SKM-1 (cell line): ENCODE measurements at regions not wholly inside any gene's neighbourhood (a gene's known extent, or its start where the extent isn't known, plus 50 kb on each side); places are given as distances from the start of the nearest gene placed in this dataset.
A peak's percentile ranks its signal among the peaks of the same experiment; 100 is the strongest.

Experiments used
- DNase-seq: peaks from one replicate; lab custom pipeline; 2025; ENCODE audit not compliant: unreplicated experiment; lab: John Stamatoyannopoulos, UW

DNA sequence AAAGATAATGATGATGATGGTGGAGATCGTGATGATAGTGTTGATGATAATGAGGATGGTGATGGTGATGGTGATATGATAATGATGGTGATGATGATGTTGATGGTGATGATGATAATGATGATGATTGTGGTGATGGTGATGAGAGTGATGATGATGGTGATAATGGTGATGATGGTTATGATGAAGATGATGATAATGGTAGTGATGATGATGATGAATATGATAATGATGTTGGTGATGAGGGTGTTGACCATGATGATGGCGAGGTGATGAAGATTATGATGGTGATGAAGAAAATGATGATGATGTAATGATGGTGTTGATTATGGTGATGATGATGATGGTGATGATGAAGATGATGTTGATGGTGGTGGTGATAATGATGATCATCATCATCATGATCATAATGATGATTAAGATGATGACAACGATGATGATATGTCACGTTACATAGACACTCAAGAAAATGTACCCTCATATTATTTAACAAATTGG, 1106.4 kb downstream of the NLGN4X start:
- DNase-seq: no peak

DNA sequence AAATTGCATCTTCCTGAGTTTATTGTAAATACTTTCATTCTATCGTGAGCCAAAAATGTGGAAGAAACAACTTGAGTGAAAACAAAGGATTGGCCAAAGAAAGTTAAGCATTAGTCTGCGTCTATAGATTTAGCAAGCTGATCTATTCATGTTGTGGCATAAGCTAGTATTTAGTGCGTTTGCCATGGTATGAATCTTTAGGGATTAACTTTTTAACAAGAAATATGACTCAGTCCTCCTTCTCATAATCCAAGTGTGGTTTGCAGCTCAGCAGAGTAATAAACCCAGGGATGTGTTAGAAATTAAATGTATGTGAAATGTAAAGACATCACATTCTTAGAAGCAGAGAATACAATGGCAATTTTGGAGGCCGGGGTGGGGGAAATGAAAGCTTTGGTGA, 1110.9 kb downstream of the NLGN4X start:
- no peak for DNase-seq

DNA sequence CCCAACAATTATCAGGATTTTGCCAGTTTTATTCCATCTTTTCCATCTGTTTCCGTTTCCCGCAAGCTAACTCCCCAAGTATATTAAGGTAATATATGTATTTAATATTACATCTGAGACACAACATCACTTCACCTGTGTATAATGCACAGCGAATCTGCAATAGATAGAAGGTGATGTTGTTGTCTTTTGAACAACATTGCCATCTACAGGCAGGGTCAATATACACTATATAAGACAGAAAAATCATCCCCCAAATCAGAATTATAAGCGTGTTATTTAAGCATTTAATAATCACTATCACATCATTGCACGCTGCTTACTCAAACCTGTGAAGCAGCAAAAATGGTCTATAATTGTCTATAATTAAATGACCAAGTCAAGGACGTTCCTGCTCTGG, 1115.5 kb downstream of the NLGN4X start:
- DNase-seq: no peak

DNA sequence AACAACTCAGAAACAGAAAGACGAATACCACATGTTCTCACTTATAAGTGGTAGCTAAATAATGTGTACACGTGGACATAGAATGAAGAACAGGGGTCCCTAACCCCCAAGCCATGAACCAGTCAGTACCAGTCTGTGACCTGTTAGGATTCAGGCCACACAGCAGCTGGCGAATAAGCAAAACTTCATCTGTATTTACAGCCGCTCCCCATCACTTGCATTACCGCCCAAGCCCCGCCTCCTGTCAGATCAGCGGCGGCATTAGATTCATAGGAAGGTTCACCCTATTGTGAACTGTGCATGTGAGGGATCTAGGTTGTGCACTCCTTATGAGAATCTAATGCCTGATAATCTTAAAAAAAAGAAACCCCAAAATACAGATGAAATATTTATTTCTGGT, 1128.7 kb downstream of the NLGN4X start:
- no peak for DNase-seq

DNA sequence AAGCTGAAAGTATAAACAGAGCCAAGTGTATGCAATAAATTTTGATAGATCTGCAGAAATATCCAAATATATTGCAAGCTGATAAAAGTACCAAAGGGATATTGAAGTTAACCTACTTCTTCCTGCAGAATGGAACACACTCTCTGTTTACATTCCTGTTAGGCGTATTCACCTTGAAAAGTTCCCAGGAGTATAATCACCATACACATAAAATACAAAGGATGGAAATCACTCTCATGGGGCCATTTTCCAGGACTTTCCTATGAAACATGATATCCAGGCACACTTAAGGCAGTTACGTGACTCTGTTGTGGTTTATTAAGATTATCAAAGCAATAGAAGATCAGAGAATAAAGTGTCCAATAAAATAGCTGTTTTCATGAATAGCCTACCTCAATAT, 1142.3 kb downstream of the NLGN4X start:
- DNase-seq: no peak

DNA sequence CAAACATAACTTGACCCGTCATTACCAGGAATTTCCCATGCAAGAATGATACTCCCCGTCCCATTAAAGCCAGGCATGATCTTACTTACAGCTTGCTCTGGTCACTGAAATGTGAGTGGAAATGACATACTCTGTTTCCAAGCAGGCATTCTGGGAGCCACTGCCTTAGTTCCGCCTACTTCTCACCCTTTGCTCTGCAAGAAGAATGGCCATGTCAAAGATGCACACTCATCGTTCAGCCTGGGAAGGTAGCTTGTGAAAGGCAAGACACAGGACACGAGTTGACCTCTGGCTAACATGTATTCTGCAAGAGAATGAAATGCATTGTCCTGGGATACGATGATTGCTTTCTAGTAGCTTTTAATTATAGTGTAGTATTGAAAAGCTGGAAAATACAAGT, 1144.4 kb downstream of the NLGN4X start:
- DNase-seq: no peak

DNA sequence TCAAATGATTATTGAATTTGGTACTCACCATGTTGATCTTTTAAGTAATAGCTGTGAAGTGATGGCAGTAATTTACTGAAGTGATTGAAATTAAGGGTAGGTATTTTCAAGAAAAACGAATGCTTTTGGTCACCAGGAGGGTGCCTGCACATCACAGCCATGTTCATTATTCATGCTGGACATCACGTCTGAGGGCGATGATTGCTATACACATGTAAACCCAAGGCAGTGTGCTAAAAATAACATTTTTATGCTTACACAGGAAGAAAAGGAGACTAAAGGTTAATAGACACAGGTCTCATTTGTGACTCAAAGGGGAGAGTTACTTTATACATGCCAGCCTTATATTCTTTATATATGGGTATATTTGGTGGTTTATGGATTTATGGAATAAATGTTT, 1146.0 kb downstream of the NLGN4X start:
- DNase-seq: no peak

DNA sequence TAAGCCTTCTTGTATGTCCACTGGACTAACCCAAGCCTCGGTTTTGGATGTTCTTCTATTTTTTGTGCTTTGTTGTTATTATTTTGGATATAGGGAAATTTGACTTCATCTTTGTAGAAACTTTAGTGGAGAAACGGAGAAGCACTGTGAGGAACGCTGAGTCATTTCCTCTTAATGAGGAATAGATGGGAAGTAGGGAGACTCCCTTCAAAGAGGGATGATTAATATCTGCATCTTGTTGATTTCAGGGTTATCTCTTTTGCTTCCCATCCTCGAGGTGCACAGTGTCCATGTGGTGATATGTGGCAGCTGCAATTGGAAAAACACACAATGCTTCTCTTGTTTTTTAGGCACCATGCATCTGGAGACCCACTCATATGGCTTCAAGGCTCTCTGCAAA, 1147.9 kb downstream of the NLGN4X start:
- DNase-seq: no peak

DNA sequence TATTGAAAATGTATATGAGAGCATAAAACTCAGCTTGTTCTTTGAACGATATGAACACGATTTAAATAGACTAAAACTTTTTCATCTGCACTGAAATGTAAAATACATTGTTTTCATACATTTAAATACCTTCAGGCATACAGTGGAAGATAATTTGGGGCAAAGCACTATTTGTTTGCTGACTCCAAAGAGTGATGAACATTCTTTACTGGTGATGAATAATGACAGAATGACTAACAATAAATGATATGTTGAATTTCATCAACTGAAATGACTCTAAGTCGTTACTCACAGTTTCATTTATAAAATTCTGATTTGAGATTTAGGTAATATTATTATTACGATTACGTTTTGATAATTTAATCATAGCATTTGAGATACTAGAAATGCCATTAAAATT, 1160.1 kb downstream of the NLGN4X start:
- DNase-seq: no peak

DNA sequence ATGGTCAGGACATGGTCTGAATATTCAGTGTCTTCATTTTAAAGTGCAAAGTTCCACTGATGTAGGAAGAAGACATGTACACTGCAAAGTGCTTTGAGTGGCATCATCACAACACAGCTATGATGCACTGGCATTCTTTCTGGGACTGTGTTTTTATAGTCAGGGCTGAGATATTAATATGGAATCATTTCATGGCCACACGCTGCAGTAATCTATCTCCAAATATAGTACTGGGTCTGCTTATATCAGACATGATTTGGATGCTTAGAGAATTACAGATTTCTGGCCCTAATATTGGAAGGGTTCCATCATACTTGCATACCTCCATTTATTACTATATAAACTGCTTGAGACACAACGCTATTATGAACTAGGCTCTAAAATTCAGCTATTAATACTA, 1170.9 kb downstream of the NLGN4X start:
- DNase-seq: no peak

DNA sequence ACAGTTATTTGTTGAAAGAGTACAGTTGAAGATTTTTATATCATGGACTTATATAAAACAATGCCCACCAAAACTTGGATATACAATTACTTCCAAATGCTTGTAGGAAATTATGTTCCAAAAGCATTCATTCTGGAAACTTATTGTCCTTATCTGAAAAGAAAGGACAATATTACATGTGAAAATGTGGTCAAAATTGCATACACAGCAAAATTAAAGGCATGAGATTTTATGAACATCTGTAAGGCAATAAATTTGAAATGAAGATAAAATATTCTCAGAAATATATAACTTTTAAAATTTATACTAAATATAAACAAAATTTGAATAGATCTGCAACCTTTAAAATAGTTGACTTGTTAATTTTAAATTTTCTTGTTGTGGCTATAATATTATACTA, 1173.8 kb downstream of the NLGN4X start:
- no peak for DNase-seq

DNA sequence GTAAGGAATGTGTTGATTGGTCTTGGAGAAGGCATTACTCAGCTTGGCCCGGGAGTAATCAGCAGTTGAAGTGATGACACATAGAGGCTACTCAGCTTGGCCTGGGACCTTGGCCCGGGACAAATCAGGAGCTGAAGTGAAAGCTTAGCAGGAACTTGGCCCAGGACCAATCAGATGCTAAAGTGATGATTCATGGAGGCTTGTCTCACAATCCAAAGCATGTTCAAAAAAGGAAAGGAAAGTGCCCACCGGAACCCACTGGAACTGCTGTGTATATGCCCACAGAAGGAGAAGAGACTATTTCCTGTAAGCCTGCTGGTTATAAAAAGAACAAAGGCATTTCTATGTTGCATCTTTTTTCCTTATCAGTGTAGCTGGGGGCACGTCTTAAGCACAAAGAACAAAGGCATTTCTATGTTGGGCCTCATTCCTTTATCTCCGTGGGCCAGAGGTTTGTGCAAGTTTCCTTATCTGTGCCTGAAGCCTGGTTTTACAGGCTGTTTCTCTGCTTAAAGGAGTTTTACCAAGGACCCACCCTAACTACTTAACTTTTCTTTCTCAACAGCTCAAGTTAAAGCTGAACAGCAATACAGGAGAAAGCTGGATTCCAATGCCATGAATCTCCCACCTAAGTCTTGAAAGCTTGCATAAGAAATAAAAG, 1176.7 kb downstream of the NLGN4X start:
- no peak for DNase-seq

DNA sequence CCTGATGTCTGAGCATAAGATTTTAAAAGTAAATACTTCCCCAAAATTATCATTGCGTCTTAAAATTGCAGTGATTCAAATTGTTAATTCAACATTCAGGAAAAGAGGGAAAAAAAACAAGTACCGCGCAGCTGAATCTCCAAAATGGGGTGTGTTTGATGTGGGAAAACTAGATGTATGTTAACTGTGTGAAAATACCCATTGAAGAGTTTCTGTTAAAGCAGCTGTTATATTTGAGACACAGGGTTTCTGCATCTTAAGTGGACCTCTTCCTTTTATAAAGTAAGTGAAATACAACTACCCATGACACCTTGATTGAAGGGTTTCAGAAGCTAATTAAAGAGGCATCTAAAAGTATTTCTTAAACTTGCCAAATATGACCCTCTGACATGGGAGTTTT, 1186.1 kb downstream of the NLGN4X start:
- no peak for DNase-seq

DNA sequence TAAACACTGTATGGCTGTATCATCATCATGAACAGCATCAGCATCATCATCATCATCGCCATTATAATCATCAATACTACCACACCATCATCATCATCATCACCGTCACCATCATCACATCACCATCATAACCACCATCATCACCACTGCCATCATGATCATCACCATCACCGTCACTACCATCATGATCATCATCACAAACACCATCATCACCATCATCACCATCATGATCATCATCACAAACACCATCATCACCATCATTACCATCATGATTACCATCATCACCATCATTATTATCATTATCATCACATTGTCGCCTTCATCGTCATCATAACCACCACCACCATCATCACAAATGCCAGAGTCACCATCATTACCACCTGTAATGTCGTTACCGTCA, 1196.9 kb downstream of the NLGN4X start:
- no peak for DNase-seq

DNA sequence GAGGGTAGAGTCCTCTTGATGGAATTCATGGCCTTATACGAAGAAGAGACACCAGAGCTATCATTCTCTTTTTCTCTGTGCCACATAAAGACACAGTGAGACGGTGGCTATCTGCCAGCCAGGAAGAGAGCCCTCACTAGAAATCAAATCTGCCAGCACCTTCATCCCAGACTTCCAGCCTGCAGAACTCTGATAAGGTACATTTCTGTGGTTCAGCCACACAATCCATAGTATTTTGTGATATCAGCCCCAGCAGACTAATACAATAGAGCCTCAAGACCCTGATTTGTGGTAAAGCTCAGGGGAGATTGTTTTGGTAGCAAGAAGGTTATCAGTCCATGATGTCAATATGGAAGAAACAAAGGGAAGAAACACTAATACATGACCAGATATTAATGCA, 1213.2 kb downstream of the NLGN4X start:
- DNase-seq: no peak

DNA sequence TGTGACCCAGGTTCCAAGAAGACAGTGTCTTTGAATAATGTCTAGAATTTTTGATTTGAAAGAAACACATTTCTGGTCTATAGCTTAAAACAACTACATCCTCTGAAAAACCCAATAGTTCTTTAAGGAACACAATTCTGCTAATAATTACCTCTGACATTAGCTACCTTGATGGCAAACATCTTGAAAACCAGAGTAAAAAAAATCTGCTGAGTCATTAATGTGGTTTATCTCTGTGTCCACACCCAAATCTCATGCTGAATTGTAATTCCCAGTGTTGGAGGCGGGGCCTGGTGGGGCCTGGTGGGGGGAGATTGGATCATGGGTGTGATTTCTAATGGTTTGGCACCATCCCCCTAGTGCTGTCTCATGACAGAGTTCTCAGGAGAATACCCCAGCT, 1233.8 kb downstream of the NLGN4X start:
- no peak for DNase-seq

DNA sequence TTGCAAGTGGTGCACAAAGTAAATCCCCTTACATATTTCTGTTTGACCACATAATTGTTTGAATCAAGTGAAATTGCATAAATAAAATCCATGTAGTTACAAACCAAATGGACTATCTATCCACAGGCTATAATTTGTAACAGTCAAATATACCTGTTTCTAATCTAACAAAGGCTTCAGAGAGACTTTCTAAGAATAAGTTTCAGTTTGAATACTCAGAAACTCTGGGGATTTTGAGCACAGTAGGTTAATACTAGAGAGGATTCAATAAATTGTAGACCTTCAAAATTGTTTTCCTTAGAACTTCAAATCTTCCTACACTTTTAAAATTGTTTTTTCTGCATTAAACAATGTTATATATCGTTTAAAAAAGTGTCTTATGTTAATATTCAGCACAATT, 1250.1 kb downstream of the NLGN4X start:
- DNase-seq: no peak

DNA sequence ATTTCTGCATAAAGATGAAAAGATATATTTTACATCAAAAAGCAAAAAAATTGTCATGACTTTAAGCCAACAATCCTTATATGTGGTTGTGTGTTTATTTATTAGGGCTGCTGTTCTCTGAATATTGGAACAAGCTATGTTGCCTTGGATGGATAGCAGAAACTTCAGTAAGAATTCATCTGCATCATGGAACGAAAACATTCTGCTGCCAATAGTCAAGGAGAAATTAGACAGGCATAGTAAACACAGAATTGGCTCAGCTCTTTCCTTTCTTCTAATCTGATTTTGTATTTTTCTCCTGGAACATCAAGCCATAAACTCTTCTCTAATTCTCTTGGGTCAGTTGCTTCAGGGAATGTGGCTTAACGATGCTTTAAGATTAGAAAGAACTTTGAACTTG, 1257.0 kb downstream of the NLGN4X start:
- no peak for DNase-seq

DNA sequence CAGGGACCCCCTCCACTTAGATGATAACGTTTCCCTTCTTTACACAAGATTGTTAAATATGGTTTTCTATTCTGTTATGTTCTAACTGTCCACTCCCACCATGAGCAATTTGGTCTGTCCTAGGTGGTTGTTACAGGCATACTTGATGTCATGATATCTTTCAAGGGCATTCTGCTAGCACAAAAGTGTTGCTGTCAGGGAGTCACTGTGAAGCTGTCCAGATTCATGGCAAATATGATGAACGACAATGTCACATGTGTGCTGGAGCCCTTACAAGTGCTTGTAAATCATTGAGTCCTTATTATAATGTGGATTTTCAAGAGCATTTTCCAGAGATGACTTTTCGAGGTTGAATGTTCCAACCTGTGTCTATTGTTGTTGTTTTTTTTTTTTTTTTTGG, 1250.7 kb upstream of the PRKX start:
- DNase-seq: no peak

DNA sequence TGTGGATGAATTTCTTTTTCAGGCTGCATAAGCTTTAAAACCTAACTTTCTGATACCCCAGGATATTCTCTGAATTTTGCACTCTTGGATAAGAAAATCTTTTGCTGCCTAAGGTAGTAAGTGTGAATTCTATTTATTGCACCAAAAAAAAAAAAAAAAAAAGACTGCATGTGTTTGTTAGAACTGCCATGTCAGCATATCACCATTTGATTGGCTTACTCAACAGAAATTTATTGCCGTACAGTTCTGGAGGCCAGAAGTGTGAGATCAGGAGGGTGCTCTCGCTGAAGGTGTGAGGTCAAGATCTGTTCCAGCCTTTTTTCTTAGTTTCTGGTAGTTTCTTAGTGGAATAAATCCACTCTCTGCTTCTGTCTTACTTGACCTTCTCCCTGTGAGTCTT, 1250.0 kb upstream of the PRKX start:
- no peak for DNase-seq

DNA sequence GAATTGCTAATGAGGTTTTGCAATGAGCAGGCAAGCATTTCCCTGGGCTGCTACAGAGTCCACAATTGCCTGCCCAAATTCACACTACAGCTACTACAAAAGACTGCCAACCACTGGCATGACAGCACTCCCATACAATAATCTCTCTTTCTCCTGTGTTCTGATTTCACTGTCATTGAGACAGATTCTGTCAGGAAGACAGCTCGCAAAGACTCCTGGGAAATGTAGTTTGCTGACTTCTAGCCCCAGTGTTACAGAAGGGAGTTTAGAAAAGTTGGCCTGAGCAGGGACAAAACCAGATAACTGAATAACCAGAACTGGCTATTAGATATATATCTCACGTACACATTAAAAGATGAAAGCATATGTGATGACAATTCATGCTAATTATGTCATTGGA, 1231.3 kb upstream of the PRKX start:
- no peak for DNase-seq

DNA sequence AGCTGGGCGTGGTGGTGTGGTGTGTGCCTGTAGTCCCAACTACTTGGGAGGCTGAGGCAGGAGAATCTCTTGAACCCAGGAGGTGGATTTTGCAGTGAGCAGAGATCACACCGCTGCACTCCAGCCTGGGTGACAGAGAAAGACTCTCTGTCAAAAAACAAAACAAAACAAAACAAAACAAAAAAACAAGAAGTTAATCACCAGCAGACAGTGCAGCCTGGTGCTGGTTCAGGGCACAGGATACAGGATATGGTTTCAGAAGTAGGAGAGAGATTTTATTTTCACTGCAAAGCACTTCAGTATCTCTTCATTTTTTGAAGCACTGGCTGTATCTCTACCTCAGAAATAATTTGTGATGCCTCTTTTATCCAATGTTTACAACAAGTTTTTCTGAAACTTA, 1222.9 kb upstream of the PRKX start:
- no peak for DNase-seq

DNA sequence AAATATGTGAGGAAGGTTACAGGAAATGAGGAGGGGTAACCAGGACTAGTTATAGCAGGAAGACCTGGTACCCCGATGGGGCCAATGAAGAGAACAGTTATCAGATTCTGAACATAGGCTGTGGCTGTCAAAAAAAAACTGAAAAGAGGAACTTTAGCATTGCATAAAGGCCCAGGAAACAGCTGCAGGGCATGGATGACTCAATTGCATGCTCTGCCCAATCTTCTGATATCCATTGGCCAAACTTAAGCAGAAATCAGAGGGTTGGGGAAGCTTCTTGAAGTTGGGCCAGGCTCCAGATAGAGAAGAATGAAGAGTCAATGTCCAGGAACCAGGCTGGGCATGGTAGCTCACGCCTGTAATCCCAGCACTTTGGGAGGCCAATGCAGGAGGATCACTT, 1222.4 kb upstream of the PRKX start:
- DNase-seq: peak; percentile 75

DNA sequence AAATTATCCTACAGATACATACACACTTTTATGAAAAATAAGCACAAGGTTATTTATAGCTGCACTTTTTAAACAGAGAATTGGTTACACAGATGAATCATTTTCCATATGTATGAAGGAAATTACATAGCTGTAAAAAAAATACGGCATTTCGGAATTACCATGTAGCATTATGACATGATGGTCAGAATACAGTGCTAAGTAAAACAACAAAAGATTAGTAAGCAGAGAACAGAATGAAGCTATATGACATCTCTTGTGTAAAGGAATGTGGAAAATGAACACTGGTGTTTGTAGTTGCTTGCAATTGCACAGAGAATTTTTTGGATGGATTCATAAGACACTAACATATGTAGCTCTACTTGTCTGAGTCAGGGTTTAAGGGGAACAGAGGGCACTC, 1222.0 kb upstream of the PRKX start:
- no peak for DNase-seq
